ENCODE measurements at regions not wholly inside any gene's neighbourhood (a gene's known extent, or its start where the extent isn't known, plus 50 kb on each side); places are given as distances from the start of the nearest gene placed in this dataset.

GRCh38 chr1:59136541-59137275, 160.2 kb upstream of the FGGY start:
- Histone ChIP-seq H3K36me3 (ENCODE audit: control insufficient read depth, insufficient read depth, low read length) (no peaks in the 10 kb centered on the region), H3K4me3 (ENCODE audit: low read depth, low read length) (no peak overlapping the region), H3K27me3 (ENCODE audit: control insufficient read depth, insufficient read depth, low read length) (no peaks in the 10 kb centered on the region)
- TF ChIP-seq CTCF (IDR thresholded peaks at IDR 0.05; ENCODE audit: insufficient read depth, low read length, severe bottlenecking): no peak
- FAIRE-seq: peak; percentile 92
- DNase-seq (ENCODE audit: low read depth): peak; percentile 82

- no peak overlapping the region for H3K4me3 ChIP-seq (ENCODE audit: low read depth, low read length)
- TF ChIP-seq CTCF (IDR thresholded peaks at IDR 0.05; ENCODE audit: insufficient read depth, low read length, severe bottlenecking): no peak
- FAIRE-seq (peak; percentile 47), DNase-seq (ENCODE audit: low read depth) (no peak)
- H3K36me3 ChIP-seq (ENCODE audit: control insufficient read depth, insufficient read depth, low read length): no peaks in the 10 kb centered on the region
- H3K27me3 ChIP-seq (ENCODE audit: control insufficient read depth, insufficient read depth, low read length): no peaks in the 10 kb centered on the region
Measured at GRCh38 chr1:59137276-59137615, 159.6 kb upstream of the FGGY start.

- no peak overlapping the region for H3K4me3 ChIP-seq (ENCODE audit: low read depth, low read length)
- H3K36me3 ChIP-seq (ENCODE audit: control insufficient read depth, insufficient read depth, low read length): no peaks in the 10 kb centered on the region
- DNase-seq (ENCODE audit: low read depth) (no peak), FAIRE-seq (no peak)
- no peaks in the 10 kb centered on the region for H3K27me3 ChIP-seq (ENCODE audit: control insufficient read depth, insufficient read depth, low read length)
- TF ChIP-seq CTCF (IDR thresholded peaks at IDR 0.05; ENCODE audit: insufficient read depth, low read length, severe bottlenecking): no peak
Measured at GRCh38 chr1:59137968-59138367, 158.9 kb upstream of the FGGY start.

GRCh38 chr1:59138402-59138801, 158.5 kb upstream of the FGGY start:
- no peaks in the 10 kb centered on the region for H3K27me3 ChIP-seq (ENCODE audit: control insufficient read depth, insufficient read depth, low read length)
- H3K36me3 ChIP-seq (ENCODE audit: control insufficient read depth, insufficient read depth, low read length): no peaks in the 10 kb centered on the region
- DNase-seq (ENCODE audit: low read depth) (no peak), FAIRE-seq (no peak)
- TF ChIP-seq CTCF (IDR thresholded peaks at IDR 0.05; ENCODE audit: insufficient read depth, low read length, severe bottlenecking): no peak
- H3K4me3 ChIP-seq (ENCODE audit: low read depth, low read length): no peak overlapping the region

GRCh38 chr1:59139396-59139795, 157.5 kb upstream of the FGGY start:
- TF ChIP-seq CTCF (IDR thresholded peaks at IDR 0.05; ENCODE audit: insufficient read depth, low read length, severe bottlenecking): no peak
- FAIRE-seq: peak; percentile 60
- no peak overlapping the region for H3K4me3 ChIP-seq (ENCODE audit: low read depth, low read length)
- no peaks in the 10 kb centered on the region for H3K27me3 ChIP-seq (ENCODE audit: control insufficient read depth, insufficient read depth, low read length)
- DNase-seq (ENCODE audit: low read depth): peak; percentile 71
- no peaks in the 10 kb centered on the region for H3K36me3 ChIP-seq (ENCODE audit: control insufficient read depth, insufficient read depth, low read length)

- no peak for TF ChIP-seq CTCF (IDR thresholded peaks at IDR 0.05; ENCODE audit: insufficient read depth, low read length, severe bottlenecking)
- Histone ChIP-seq H3K36me3 (ENCODE audit: control insufficient read depth, insufficient read depth, low read length) (no peaks in the 10 kb centered on the region), H3K4me3 (ENCODE audit: low read depth, low read length) (no peak overlapping the region), H3K27me3 (ENCODE audit: control insufficient read depth, insufficient read depth, low read length) (no peaks in the 10 kb centered on the region)
- FAIRE-seq (no peak), DNase-seq (ENCODE audit: low read depth) (no peak)
Measured at GRCh38 chr1:59141267-59141863, 155.5 kb upstream of the FGGY start.
